ENCODE measurements at regions not wholly inside any gene's neighbourhood (a gene's known extent, or its start where the extent isn't known, plus 50 kb on each side); places are given as distances from the start of the nearest gene placed in this dataset.
"Not testable (repeated sequence)": the region's sequence is repeated elsewhere in the genome, so short reads cannot be mapped to it uniquely, and the experiment has no call there.

GRCh38 chr13:37164635-37165034 lies 59.2 kb upstream of the CSNK1A1L start:
- Histone ChIP-seq H2AFZ (no peak overlapping the region), H3K79me2 (ENCODE audit: low read depth) (no peaks in the 10 kb centered on the region), H3K27ac (no peak overlapping the region), H3K36me3 (ENCODE audit: low read depth) (no peaks in the 10 kb centered on the region), H3F3A (ENCODE audit: insufficient read depth, low read depth) (no peaks in the 10 kb centered on the region), H3K4me1 (replicated peaks; ENCODE audit: insufficient read depth) (no peaks in the 10 kb centered on the region), H3K4me2 (no peak overlapping the region), H3K4me3 (no peak overlapping the region), H3K9me3 (ENCODE audit: insufficient read depth, low read depth) (no peaks in the 10 kb centered on the region), H4K20me1 (ENCODE audit: insufficient read depth) (no peaks in the 10 kb centered on the region), H3K9me2 (ENCODE audit: insufficient read depth) (peaks cover 4% of the 10 kb centered on the region; the same call in 1 of the 2 replicates), H3K27me3 (ENCODE audit: insufficient read depth, low read depth) (no peaks in the 10 kb centered on the region)
- ChIA-PET CTCF (no interaction called here), POLR2A (ENCODE audit: unreplicated experiment) (no interaction called here)
- DNase-seq = no peak
- intact Hi-C loops (cut with micrococcal nuclease; ENCODE audit: unreplicated experiment) = no loop called here
- TF ChIP-seq EZH2 (IDR thresholded peaks at IDR 0.05; ENCODE audit: low read depth) = no peak
- TF ChIP-seq CTCF (conservative IDR thresholded peaks at IDR 0.05) = no peak
- BruUV-seq (replicated peaks) = no TSS peak

DNA sequence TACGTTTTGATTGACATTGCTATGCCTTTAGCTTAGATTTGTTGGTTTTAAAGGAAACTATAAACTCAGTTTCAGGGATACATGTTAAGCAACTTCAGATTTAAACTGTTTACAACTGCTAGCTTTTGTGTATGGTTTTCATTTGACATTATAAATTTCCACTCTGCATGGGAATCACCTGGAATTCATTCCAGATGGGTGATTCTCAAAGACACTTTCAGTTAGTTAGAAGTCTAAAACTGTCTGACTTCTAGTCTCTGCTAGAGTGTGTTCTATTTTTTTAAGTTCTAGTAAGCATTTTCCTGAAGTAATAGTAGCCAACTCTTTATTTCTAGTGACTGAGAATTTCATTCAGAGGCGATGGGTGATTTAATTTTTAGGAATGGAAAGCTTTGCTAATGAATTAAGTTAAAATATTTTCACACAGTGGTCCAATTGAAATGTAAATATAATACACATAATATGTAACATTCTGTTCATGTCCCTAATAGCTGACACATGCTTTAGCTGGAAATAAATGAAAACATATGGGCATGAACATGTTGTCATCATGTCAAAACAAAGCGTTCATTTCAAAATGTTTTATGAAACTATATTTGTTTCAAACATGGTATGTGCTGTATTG lies 58.3 kb upstream of the CSNK1A1L start:
- no peaks in the 10 kb centered on the region for H3K27me3 ChIP-seq (ENCODE audit: insufficient read depth, low read depth)
- H3K27ac ChIP-seq = no peak overlapping the region
- ChIA-PET CTCF (no interaction called here), POLR2A (ENCODE audit: unreplicated experiment) (interaction anchor here (0.7 kb wide), 1 partner anchor 44 kb away, joined by 6 read pairs; no protein-coding TSS in a partner anchor)
- no TSS peak for BruUV-seq (replicated peaks)
- H3K4me2 ChIP-seq = no peak overlapping the region
- H3K4me3 ChIP-seq = no peak overlapping the region
- intact Hi-C loops (cut with micrococcal nuclease; ENCODE audit: unreplicated experiment) = no loop called here
- no peaks in the 10 kb centered on the region for H3K36me3 ChIP-seq (ENCODE audit: low read depth)
- no peaks in the 10 kb centered on the region for H3K79me2 ChIP-seq (ENCODE audit: low read depth)
- no peaks in the 10 kb centered on the region; the same call in 1 of the 2 replicates for H3K9me3 ChIP-seq (ENCODE audit: insufficient read depth, low read depth)
- no peaks in the 10 kb centered on the region for H3K4me1 ChIP-seq (replicated peaks; ENCODE audit: insufficient read depth)
- peaks cover 4% of the 10 kb centered on the region; the same call in 1 of the 2 replicates for H3K9me2 ChIP-seq (ENCODE audit: insufficient read depth)
- H3F3A ChIP-seq (ENCODE audit: insufficient read depth, low read depth) = no peaks in the 10 kb centered on the region
- no peaks in the 10 kb centered on the region for H4K20me1 ChIP-seq (ENCODE audit: insufficient read depth)
- TF ChIP-seq CTCF (conservative IDR thresholded peaks at IDR 0.05) (no peak), EZH2 (IDR thresholded peaks at IDR 0.05; ENCODE audit: low read depth) (no peak)
- DNase-seq = no peak
- no peak overlapping the region; the same call in 1 of the 2 replicates for H2AFZ ChIP-seq

- no peaks in the 10 kb centered on the region for H3K36me3 ChIP-seq (ENCODE audit: low read depth)
- no peaks in the 10 kb centered on the region for H3K27me3 ChIP-seq (ENCODE audit: insufficient read depth, low read depth)
- H3K79me2 ChIP-seq (ENCODE audit: low read depth) = no peaks in the 10 kb centered on the region
- no TSS peak for BruUV-seq (replicated peaks)
- ChIA-PET POLR2A (ENCODE audit: unreplicated experiment) (no interaction called here), CTCF (no interaction called here)
- intact Hi-C loops (cut with micrococcal nuclease; ENCODE audit: unreplicated experiment) = no loop called here
- no peak overlapping the region for H2AFZ ChIP-seq
- no peaks in the 10 kb centered on the region; the same call in 1 of the 2 replicates for H3K9me3 ChIP-seq (ENCODE audit: insufficient read depth, low read depth)
- no peak overlapping the region for H3K4me2 ChIP-seq
- no peak for DNase-seq
- no peaks in the 10 kb centered on the region for H3F3A ChIP-seq (ENCODE audit: insufficient read depth, low read depth)
- no peak for TF ChIP-seq EZH2 (IDR thresholded peaks at IDR 0.05; ENCODE audit: low read depth)
- no peak for TF ChIP-seq CTCF (conservative IDR thresholded peaks at IDR 0.05)
- no peaks in the 10 kb centered on the region for H4K20me1 ChIP-seq (ENCODE audit: insufficient read depth)
- no peaks in the 10 kb centered on the region for H3K4me1 ChIP-seq (replicated peaks; ENCODE audit: insufficient read depth)
- no peak overlapping the region for H3K27ac ChIP-seq
- H3K9me2 ChIP-seq (ENCODE audit: insufficient read depth) = peaks cover 4% of the 10 kb centered on the region; the same call in 1 of the 2 replicates
- no peak overlapping the region for H3K4me3 ChIP-seq
Measured at GRCh38 chr13:37158481-37158880, 53.0 kb upstream of the CSNK1A1L start.

DNA sequence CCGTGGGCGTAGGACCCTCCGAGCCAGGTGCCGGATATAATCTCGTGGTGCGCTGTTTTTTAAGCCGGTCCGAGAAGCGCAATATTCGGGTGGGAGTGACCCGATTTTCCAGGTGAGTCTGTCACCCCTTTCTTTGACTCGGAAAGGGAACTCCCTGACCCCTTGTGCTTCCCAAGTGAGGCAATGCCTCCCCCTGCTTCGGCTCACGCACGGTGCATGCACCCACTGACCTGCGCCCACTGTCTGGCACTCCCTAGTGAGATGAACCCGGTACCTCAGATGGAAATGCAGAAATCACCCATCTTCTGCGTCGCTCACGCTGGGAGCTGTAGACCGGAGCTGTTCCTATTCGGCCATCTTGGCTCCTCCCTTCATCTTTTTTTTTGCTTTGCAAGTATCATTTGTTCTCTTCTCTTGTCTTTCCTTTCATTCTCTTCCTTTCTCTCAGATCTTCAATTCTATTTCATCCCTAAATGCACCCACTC lies 50.2 kb upstream of the CSNK1A1L start:
- H3K4me1 ChIP-seq (replicated peaks; ENCODE audit: insufficient read depth); H3K4me2 ChIP-seq; H3K79me2 ChIP-seq (ENCODE audit: low read depth); DNase-seq; intact Hi-C loops (cut with micrococcal nuclease; ENCODE audit: unreplicated experiment); H3K27me3 ChIP-seq (ENCODE audit: insufficient read depth, low read depth); POLR2A ChIA-PET (ENCODE audit: unreplicated experiment); H3K9me2 ChIP-seq (ENCODE audit: insufficient read depth); H3K9me3 ChIP-seq (ENCODE audit: insufficient read depth, low read depth); H3F3A ChIP-seq (ENCODE audit: insufficient read depth, low read depth); H3K27ac ChIP-seq; H4K20me1 ChIP-seq (ENCODE audit: insufficient read depth); BruUV-seq (replicated peaks); H3K36me3 ChIP-seq (ENCODE audit: low read depth); CTCF ChIA-PET; H3K4me3 ChIP-seq: not testable (repeated sequence)
- H2AFZ ChIP-seq = peak overlapping the region; percentile 33; the same call in 1 of the 2 replicates
